Spleen (tissue), 7 donors: ENCODE measurements at regions not wholly inside any gene's neighbourhood (a gene's known extent, or its start where the extent isn't known, plus 50 kb on each side); places are given as distances from the start of the nearest gene placed in this dataset.

Experiments
- POLR2AphosphoS5 ChIP-seq, 3 donors: sonication (generic); formaldehyde crosslinking; IDR thresholded peaks; one replicate each; pipeline ENCODE4 v1.5.1; 2017; ENCODE audit warnings: antibody characterized with exemption in 3 of 3
- TF ChIP-seq, protein P1 (sequence below), 11 experiments: fragments of 200-600 bp in 7 of 11; fragments of 450-650 bp in 4 of 11; sonication (generic) in 4 of 11; IDR thresholded peaks in 8 of 11; conservative IDR thresholded peaks in 3 of 11; 1 replicate in 7 of 11; 2 replicates in 4 of 11; pipeline versions ENCODE4 v1.4.0 to v1.8.0; 2016 to 2021; ENCODE audit warnings: antibody characterized with exemption in 11 of 11, inconsistent platforms in 4 of 11, mild to moderate bottlenecking in 1 of 11
- donor health status: DM: no; HTN: no; CAD: no; lungs with moderate emphysema.
- donor health status: DM: no; HTN: no; CAD: no.
- donor health status: DM: no; HTN: no; CAD: no.

DNA sequence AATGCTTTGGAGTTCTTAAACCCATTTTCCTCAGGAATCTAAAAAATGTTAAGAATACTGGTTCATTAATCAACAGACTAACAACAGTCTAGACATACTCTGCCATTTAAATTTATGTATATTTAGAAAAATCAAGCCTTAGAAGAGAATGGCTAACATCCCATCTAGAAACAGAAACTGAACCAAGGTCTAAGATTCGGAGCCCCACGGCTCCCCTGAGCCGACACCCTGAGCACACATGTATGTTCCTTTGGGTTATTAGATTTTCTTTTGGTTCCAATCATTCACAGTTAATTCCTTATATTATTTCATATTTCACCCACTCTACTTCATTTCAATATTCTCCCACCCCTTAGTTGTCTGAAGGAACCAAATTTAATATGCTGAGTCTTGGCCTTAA, 94.8 kb upstream of the HNRNPA3 start:
- TF ChIP-seq, protein P1, sequence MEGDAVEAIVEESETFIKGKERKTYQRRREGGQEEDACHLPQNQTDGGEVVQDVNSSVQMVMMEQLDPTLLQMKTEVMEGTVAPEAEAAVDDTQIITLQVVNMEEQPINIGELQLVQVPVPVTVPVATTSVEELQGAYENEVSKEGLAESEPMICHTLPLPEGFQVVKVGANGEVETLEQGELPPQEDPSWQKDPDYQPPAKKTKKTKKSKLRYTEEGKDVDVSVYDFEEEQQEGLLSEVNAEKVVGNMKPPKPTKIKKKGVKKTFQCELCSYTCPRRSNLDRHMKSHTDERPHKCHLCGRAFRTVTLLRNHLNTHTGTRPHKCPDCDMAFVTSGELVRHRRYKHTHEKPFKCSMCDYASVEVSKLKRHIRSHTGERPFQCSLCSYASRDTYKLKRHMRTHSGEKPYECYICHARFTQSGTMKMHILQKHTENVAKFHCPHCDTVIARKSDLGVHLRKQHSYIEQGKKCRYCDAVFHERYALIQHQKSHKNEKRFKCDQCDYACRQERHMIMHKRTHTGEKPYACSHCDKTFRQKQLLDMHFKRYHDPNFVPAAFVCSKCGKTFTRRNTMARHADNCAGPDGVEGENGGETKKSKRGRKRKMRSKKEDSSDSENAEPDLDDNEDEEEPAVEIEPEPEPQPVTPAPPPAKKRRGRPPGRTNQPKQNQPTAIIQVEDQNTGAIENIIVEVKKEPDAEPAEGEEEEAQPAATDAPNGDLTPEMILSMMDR (IDR thresholded peaks at IDR 0.05 in 8 of 11, conservative IDR thresholded peaks at IDR 0.05 in 3 of 11), result no peak
- TF ChIP-seq POLR2AphosphoS5 (IDR thresholded peaks at IDR 0.05), result no peak
